OCI-LY3 (cell line): ENCODE measurements at regions not wholly inside any gene's neighbourhood (a gene's known extent, or its start where the extent isn't known, plus 50 kb on each side); places are given as distances from the start of the nearest gene placed in this dataset.
"Not testable (repeated sequence)": the region's sequence is repeated elsewhere in the genome, so short reads cannot be mapped to it uniquely, and the experiment has no call there.

Source experiments
- H2AFZ ChIP-seq: fragments of 200-600, 300-600 bp; shearing (Covaris generic); 2 replicates; pipeline ENCODE4 v1.6.0; 2014; ENCODE audit warnings: antibody characterized with exemption, low read depth, low read length
- H3K27ac ChIP-seq: fragments of 200-600, 300-600 bp; sonication (generic); 2 replicates; pipeline ENCODE4 v1.5.1; 2014; ENCODE audit warnings: mild to moderate bottlenecking, low read length, moderate library complexity, mixed read lengths
- H3K27me3 ChIP-seq: fragments of 200-600, 300-600 bp; sonication (generic); 2 replicates; pipeline ENCODE4 v1.6.1; 2014; ENCODE audit warnings: low read depth, low read length, mixed read lengths
- H3K36me3 ChIP-seq: fragments of 200-600, 300-600 bp; sonication (generic); replicated peaks from 2 replicates; pipeline ENCODE3; 2014; ENCODE audit warnings: low read depth, low read length, mixed read lengths
- H3K4me1 ChIP-seq: fragments of 300-600, 200-600 bp; sonication (generic); 2 replicates; pipeline ENCODE4 v1.6.1; 2014; ENCODE audit warnings: low read length, mixed read lengths
- H3K4me2 ChIP-seq: fragments of 200-600, 300-600 bp; sonication (generic); 2 replicates; pipeline ENCODE4 v1.6.1; 2014; ENCODE audit warnings: low read length, mixed read lengths
- H3K4me3 ChIP-seq: fragments of 300-600, 200-600 bp; sonication (generic); 2 replicates; pipeline ENCODE4 v1.5.1; 2014; ENCODE audit warnings: antibody characterized with exemption, mild to moderate bottlenecking, low read length, moderate library complexity
- H3K79me2 ChIP-seq: fragments of 300-600, 200-600 bp; shearing (Covaris generic); 2 replicates; pipeline ENCODE4 v1.6.1; 2014; ENCODE audit warnings: mild to moderate bottlenecking, low read length, mixed read lengths
- H3K9ac ChIP-seq: fragments of 300-600, 200-600 bp; shearing (Covaris generic); 2 replicates; pipeline ENCODE4 v1.6.0; 2014; ENCODE audit warnings: mild to moderate bottlenecking, low read length, moderate library complexity
- H3K9me3 ChIP-seq: fragments of 200-600, 300-600 bp; shearing (Covaris generic); 2 replicates; pipeline ENCODE4 v1.6.1; 2014; ENCODE audit warnings: low read length, mixed read lengths; ENCODE audit not compliant: insufficient read depth
- H4K20me1 ChIP-seq: fragments of 200-600, 300-600 bp; sonication (generic); 2 replicates; pipeline ENCODE4 v1.6.1; 2016; ENCODE audit warnings: low read length, mixed read lengths; ENCODE audit not compliant: insufficient read depth
- EZH2phosphoT487 ChIP-seq: fragments of 200-600 bp; shearing (Covaris generic); IDR thresholded peaks from 2 replicates; pipeline ENCODE4 v1.6.1; 2018; ENCODE audit warnings: antibody characterized with exemption, mixed run types, low read depth
- TF ChIP-seq, protein P1 (sequence below): fragments of 200-600, 300-600 bp; sonication (generic); IDR thresholded peaks from 2 replicates; pipeline ENCODE4 v1.5.1; 2014; ENCODE audit warnings: antibody characterized with exemption, low read length, low read depth

DNA sequence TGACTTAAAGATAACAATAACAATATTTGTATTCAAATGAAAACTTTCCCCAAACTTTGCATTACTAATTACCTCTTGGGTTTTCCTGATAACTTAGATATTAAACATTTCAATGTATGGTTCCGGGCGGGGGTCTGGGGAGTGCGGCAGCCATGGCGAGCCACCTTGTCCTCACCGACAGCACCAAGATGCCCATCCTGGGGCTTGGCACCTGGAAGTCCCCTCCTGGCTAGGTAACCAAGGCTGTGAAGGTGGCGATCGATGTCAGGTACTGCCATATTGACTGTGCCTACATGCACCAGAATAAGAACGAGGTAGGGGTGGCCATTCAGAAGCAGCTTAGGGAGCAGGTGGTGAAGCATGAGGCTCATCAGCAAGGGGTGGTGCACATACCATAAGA is 478.7 kb downstream of the CNTN3 start:
- Histone ChIP-seq H3K27ac (no peak overlapping the region), H2AFZ (no peak overlapping the region), H3K9ac (no peak overlapping the region), H3K4me2 (no peak overlapping the region), H3K36me3 (no peaks in the 10 kb centered on the region), H3K79me2 (no peaks in the 10 kb centered on the region), H3K9me3 (no peaks in the 10 kb centered on the region), H3K27me3 (no peaks in the 10 kb centered on the region), H3K4me1 (no peaks in the 10 kb centered on the region), H4K20me1 (no peaks in the 10 kb centered on the region), H3K4me3 (no peak overlapping the region)
- TF ChIP-seq, protein P1, sequence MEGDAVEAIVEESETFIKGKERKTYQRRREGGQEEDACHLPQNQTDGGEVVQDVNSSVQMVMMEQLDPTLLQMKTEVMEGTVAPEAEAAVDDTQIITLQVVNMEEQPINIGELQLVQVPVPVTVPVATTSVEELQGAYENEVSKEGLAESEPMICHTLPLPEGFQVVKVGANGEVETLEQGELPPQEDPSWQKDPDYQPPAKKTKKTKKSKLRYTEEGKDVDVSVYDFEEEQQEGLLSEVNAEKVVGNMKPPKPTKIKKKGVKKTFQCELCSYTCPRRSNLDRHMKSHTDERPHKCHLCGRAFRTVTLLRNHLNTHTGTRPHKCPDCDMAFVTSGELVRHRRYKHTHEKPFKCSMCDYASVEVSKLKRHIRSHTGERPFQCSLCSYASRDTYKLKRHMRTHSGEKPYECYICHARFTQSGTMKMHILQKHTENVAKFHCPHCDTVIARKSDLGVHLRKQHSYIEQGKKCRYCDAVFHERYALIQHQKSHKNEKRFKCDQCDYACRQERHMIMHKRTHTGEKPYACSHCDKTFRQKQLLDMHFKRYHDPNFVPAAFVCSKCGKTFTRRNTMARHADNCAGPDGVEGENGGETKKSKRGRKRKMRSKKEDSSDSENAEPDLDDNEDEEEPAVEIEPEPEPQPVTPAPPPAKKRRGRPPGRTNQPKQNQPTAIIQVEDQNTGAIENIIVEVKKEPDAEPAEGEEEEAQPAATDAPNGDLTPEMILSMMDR = no peak
- TF ChIP-seq EZH2phosphoT487 = no peak

DNA sequence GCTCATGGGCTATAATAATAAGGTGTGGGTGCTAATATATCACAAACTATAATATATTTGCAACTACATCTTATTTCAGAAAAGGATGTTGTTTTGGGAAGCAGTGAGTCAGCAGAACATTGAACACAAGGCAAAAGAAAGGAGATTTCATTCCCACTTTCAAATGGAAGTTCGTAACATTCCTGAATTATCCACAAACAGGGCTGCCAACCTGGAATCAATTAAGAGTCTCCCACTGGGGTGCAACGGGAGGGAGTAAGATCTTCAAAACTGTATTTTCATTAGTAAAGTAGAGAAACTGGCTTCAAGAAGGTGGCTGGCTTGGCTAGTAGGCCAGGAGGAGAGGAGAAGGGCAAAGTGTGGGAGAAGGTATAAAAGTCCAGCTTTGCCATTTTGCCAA is 479.6 kb downstream of the CNTN3 start:
- Histone ChIP-seq H3K4me3 (no peak overlapping the region), H2AFZ (no peak overlapping the region), H4K20me1 (no peaks in the 10 kb centered on the region), H3K27ac (no peak overlapping the region), H3K4me2 (no peak overlapping the region), H3K4me1 (no peaks in the 10 kb centered on the region), H3K79me2 (no peaks in the 10 kb centered on the region), H3K9me3 (no peaks in the 10 kb centered on the region), H3K9ac (no peak overlapping the region), H3K27me3 (no peaks in the 10 kb centered on the region), H3K36me3 (no peaks in the 10 kb centered on the region)
- TF ChIP-seq, protein P1 = no peak
- TF ChIP-seq EZH2phosphoT487 = no peak

DNA sequence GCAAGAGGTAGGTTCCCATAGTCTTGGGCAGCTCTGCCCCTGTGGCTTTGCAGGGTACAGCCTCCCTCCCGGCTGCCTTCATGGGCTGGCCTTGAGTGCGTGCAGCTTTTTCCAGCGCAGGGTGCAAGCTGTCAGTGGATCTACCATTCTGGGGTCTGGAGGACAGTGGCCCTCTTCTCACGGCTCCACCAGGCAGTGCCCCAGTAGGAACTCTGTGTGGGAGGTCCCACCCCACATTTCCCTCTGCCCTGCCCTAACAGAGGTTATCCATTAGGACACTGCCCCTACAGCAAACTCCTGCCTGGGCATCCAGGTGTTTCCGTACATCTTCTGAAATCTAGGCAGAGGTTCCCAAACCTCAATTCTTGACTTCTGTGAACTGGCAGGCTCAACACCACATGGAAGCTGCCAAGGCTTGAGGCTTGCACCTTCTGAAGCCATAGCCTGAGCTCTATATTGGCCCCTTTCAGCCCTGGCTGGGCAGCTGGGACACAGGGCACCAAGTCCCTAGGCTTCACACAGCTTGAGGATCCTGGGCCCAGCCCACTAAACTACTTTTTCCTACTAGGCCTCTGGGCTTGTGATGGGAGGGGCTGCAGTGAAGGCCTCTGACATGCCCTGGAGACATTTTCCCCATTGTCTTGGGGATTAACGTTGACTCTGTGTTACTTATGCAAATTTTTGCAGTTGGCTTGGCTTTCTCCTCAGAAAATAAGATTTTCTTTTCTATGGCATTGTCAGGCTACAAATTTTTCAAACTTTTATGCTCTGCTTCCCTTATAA is 482.7 kb downstream of the CNTN3 start:
- not testable (repeated sequence) for H3K27me3 ChIP-seq, H4K20me1 ChIP-seq, H3K79me2 ChIP-seq, H3K4me2 ChIP-seq, H3K9ac ChIP-seq, H3K4me3 ChIP-seq, H3K27ac ChIP-seq, H3K36me3 ChIP-seq, H3K4me1 ChIP-seq, H2AFZ ChIP-seq, H3K9me3 ChIP-seq

DNA sequence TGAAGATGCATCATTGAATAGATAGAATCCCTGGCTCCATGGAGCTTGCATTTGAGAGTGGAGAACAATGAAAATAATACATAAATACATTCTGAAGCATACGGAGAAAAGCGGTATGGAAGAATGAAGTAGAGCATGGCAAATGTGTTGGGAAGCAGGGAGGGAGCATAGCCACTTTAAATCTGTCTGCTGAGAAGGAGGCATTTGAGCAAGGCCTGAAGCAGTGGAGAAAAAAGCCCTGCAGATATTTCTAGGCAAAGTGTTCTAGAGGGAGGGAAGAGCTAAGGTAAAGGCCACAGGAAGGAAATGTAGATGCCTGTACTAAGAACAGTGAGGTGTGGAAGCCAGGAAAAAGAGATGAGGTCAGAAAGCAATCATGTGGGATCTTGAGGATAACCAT is 484.8 kb downstream of the CNTN3 start:
- Histone ChIP-seq H3K4me3 (no peak overlapping the region), H4K20me1 (no peaks in the 10 kb centered on the region), H3K27me3 (no peaks in the 10 kb centered on the region), H2AFZ (no peak overlapping the region), H3K79me2 (no peaks in the 10 kb centered on the region), H3K9ac (no peak overlapping the region), H3K4me2 (no peak overlapping the region), H3K4me1 (no peaks in the 10 kb centered on the region), H3K36me3 (no peaks in the 10 kb centered on the region), H3K27ac (no peak overlapping the region), H3K9me3 (no peaks in the 10 kb centered on the region)
- TF ChIP-seq, protein P1 = no peak
- TF ChIP-seq EZH2phosphoT487 = no peak
